Nephron (organoid): ENCODE measurements at regions not wholly inside any gene's neighbourhood (a gene's known extent, or its start where the extent isn't known, plus 50 kb on each side); places are given as distances from the start of the nearest gene placed in this dataset.

Experiments used
- H3K27ac Mint-ChIP-seq, 3 experiments: 2 replicates each; pipeline ENCODE4 v1.8.0; 2020; ENCODE audit warnings: mixed read lengths in 3 of 3, mild to moderate bottlenecking in 2 of 3, moderate library complexity in 1 of 3
- H3K27me3 Mint-ChIP-seq: 2 replicates; pipeline ENCODE4 v1.8.0; 2021; ENCODE audit warnings: low read depth, mild to moderate bottlenecking, moderate library complexity, mixed read lengths
- H3K36me3 Mint-ChIP-seq: 2 replicates; pipeline ENCODE4 v1.8.0; 2020; ENCODE audit warnings: low read depth, mixed read lengths
- H3K4me1 Mint-ChIP-seq: 2 replicates; pipeline ENCODE4 v1.8.0; 2020; ENCODE audit warnings: mixed read lengths
- H3K4me3 Mint-ChIP-seq, 3 experiments: 2 replicates each; pipeline ENCODE4 v1.8.0; 2020; ENCODE audit warnings: mild to moderate bottlenecking in 3 of 3, mixed read lengths in 3 of 3, moderate library complexity in 2 of 3
- H3K9me3 Mint-ChIP-seq: 2 replicates; pipeline ENCODE4 v1.8.0; 2020; ENCODE audit warnings: mixed read lengths
- TF ChIP-seq, protein P1 (sequence below), 3 experiments: fragments of 200-600 bp; sonication (generic); IDR thresholded peaks; one replicate each; pipeline ENCODE4 v1.5.0; 2021; ENCODE audit warnings: antibody characterized with exemption in 3 of 3; ENCODE audit not compliant: unreplicated experiment in 3 of 3

DNA sequence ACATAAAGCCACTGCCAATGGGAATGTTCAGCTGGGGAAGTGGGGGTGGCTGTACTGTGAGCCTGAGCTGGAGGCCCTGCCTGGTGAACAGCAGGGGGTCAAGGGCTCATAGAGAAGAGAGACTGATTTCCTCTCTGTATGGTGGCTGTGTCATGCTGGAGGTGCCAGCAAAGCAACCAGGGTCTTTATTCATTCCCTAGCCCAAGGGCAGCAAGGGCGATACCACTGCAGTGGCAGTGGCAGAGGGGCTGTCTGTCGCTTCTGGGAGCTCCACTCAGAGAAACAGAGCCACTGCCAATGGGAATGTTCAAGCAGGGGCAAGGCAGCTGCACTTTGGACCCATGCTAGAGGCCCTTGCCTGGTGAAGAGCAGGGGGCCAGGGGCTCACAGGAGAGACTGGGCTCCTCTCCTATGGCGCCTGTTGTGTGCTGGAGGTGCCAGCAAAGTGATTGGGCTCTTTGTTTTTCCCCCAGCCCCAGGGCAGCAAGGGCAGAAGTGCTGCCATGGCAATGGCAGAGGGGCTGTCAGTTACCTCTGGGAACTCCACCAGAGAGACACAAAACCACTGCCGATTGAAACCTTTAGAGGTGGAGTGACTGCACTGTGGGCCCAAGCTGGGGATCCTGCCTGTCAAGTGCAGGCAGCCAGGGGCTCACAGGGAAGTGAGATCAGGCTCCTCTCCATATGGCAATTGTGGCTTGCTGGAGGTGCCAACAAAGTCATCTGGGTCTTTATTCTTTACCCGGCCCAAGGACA, 545.1 kb downstream of the SH2D4B start:
- no peaks in the 10 kb centered on the region for H3K36me3 Mint-ChIP-seq
- no peak overlapping the region for H3K27ac Mint-ChIP-seq
- TF ChIP-seq, protein P1, sequence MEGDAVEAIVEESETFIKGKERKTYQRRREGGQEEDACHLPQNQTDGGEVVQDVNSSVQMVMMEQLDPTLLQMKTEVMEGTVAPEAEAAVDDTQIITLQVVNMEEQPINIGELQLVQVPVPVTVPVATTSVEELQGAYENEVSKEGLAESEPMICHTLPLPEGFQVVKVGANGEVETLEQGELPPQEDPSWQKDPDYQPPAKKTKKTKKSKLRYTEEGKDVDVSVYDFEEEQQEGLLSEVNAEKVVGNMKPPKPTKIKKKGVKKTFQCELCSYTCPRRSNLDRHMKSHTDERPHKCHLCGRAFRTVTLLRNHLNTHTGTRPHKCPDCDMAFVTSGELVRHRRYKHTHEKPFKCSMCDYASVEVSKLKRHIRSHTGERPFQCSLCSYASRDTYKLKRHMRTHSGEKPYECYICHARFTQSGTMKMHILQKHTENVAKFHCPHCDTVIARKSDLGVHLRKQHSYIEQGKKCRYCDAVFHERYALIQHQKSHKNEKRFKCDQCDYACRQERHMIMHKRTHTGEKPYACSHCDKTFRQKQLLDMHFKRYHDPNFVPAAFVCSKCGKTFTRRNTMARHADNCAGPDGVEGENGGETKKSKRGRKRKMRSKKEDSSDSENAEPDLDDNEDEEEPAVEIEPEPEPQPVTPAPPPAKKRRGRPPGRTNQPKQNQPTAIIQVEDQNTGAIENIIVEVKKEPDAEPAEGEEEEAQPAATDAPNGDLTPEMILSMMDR (IDR thresholded peaks at IDR 0.05; ENCODE audit: unreplicated experiment in 3 of 3), result no peak
- H3K4me3 Mint-ChIP-seq, result no peak overlapping the region
- H3K27me3 Mint-ChIP-seq, result no peaks in the 10 kb centered on the region
- H3K9me3 Mint-ChIP-seq, result peaks cover 22% of the 10 kb centered on the region
- no peaks in the 10 kb centered on the region for H3K4me1 Mint-ChIP-seq

DNA sequence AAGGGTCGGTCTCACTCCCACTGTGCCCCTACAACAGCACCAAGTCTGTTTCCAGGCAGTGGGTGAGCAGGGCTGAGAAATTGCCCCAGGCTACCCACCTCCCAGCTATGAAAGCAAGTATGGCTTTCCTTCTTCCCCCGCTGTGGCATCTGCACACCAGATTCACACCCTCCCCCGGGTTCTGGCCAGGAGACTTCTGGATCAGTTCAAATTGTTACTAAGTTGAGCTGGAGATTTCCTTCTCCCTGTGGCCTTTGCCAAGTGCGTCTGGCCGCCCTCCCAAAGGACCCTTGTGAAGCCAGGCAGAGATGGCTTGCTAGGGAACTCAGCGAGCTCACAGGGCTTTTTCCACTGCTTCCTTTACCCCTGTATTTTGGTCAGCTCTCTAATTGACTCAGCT, 555.4 kb downstream of the SH2D4B start:
- Mint-ChIP-seq H3K27me3 (no peaks in the 10 kb centered on the region), H3K27ac (no peak overlapping the region), H3K36me3 (no peaks in the 10 kb centered on the region), H3K4me3 (no peak overlapping the region), H3K4me1 (no peaks in the 10 kb centered on the region), H3K9me3 (peaks cover 7% of the 10 kb centered on the region)
- TF ChIP-seq, protein P1 (IDR thresholded peaks at IDR 0.05; ENCODE audit: unreplicated experiment in 3 of 3), result no peak

DNA sequence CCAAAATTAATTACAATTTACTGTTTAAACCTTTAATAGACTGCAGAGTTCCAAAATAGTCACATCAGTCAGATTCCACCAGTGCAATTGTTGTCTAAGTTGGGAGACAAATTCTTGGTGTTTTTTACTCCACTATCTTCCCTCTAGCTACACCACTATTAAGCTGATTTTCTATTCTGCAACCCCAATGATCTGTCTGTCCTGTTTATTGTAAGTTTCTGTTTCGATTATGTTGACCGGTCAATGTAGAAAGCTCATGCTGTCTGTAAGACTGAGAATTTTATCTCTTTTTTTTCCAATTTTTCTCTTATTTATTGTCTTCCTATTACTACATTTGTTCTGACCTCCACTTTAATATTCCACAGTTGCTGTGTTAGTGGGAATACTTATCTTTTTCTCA, 557.5 kb downstream of the SH2D4B start:
- Mint-ChIP-seq H3K4me3 (no peak overlapping the region), H3K27ac (no peak overlapping the region), H3K27me3 (no peaks in the 10 kb centered on the region), H3K36me3 (no peaks in the 10 kb centered on the region), H3K4me1 (no peaks in the 10 kb centered on the region), H3K9me3 (peaks cover 5% of the 10 kb centered on the region)
- TF ChIP-seq, protein P1 (IDR thresholded peaks at IDR 0.05; ENCODE audit: unreplicated experiment in 3 of 3), result no peak

DNA sequence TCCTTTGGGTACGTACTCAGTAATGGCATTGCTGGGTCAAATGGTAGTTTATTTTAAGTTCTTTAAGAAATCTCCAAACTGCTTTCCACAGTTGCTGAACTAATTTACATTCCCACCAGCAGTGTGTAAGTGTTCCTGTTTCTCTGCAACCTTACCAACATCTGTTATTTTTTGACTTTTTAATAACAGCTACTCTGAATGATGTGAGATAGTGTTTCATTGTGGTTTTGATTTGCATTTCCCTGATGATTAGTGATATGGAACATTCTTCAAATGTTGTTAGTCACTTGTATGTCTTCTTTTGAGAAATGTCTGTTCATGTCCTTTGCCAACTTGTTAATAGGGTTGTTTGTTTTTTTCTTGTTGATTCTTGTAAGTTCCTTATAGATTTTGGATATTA, 558.9 kb downstream of the SH2D4B start:
- no peak overlapping the region for H3K4me3 Mint-ChIP-seq
- H3K9me3 Mint-ChIP-seq, result peaks cover 3% of the 10 kb centered on the region
- H3K27me3 Mint-ChIP-seq, result no peaks in the 10 kb centered on the region
- no peak overlapping the region for H3K27ac Mint-ChIP-seq
- TF ChIP-seq, protein P1 (IDR thresholded peaks at IDR 0.05; ENCODE audit: unreplicated experiment in 3 of 3), result no peak
- H3K36me3 Mint-ChIP-seq, result no peaks in the 10 kb centered on the region
- H3K4me1 Mint-ChIP-seq, result no peaks in the 10 kb centered on the region

DNA sequence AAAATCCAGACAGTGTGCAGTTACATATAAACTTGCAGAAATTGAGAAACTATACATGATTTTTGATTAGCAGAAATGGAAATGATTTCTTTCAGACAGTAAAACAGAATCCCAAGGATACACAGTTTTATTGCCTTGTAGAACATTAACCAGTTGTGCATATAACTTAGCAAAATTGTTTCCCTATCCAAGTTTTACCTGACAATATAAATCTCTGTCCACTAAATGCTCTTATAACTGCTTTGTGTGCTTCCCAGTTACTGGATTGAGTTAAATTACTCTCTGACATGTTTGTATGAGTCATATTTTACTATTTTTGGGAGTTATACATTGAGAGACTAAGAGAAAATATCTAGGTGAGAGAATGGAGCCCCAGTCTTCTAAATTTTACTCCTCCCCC, 563.4 kb downstream of the SH2D4B start:
- Mint-ChIP-seq H3K4me3 (no peak overlapping the region), H3K27ac (no peak overlapping the region)
- TF ChIP-seq, protein P1 (IDR thresholded peaks at IDR 0.05; ENCODE audit: unreplicated experiment in 3 of 3), result no peak

DNA sequence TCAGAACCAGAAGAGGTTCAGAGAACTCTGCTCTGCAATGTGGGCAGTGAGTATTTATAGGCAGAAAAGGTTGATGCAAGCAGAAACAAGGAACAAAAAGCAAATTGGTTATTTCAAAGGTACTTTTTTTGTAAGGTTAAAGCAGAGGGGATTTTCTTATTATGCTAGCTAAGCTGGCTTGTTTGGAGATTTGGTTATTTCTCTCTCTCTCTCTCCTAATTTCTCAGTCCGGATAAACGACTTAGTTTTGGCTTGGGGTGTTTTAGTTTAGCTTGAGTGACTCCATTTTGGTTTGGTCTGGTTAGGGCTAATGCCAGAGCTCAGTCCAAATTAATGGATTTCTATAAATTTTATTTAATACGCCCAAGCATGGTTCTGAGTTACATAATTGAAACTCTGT, 566.8 kb downstream of the SH2D4B start:
- TF ChIP-seq, protein P1 (IDR thresholded peaks at IDR 0.05; ENCODE audit: unreplicated experiment in 3 of 3), result no peak
- Mint-ChIP-seq H3K4me1 (no peaks in the 10 kb centered on the region), H3K4me3 (no peak overlapping the region), H3K27me3 (no peaks in the 10 kb centered on the region), H3K27ac (no peak overlapping the region), H3K9me3 (no peaks in the 10 kb centered on the region), H3K36me3 (no peaks in the 10 kb centered on the region)

More for the DNA sequence above, 563.4 kb downstream of the SH2D4B start:
- H3K9me3 Mint-ChIP-seq, result no peaks in the 10 kb centered on the region
- H3K36me3 Mint-ChIP-seq, result no peaks in the 10 kb centered on the region
- no peaks in the 10 kb centered on the region for H3K4me1 Mint-ChIP-seq
- no peaks in the 10 kb centered on the region for H3K27me3 Mint-ChIP-seq
